Daoy (cell line): ENCODE measurements at regions not wholly inside any gene's neighbourhood (a gene's known extent, or its start where the extent isn't known, plus 50 kb on each side); places are given as distances from the start of the nearest gene placed in this dataset.
"Not testable (repeated sequence)": the region's sequence is repeated elsewhere in the genome, so short reads cannot be mapped to it uniquely, and the experiment has no call there.

ENCODE experiments used
- DNase-seq: peaks from one replicate; pipeline ENCODE4 v3.0.0-alpha.2; 2015; ENCODE audit warnings: low read depth

DNA sequence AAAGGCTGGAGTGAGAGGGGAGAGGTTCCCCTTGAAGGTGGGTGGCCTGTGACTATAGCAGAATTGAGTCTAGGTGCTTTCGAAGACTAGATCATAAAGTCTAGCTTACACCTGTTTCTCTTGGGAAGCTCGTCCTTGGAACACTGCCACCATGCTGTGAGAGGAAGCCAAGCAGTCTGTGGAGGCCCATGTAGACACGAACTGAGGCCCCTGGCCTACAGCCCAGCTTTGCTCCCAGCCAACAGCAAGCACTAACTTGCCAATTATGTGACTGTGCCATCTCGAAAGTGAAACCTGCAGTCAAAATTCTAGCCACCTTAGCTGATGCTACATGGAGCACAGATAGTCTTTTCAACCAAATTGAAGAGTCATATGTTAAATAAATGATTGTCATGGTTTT is 190.5 kb upstream of the NECTIN3 start:
- DNase-seq: peak; percentile 63

DNA sequence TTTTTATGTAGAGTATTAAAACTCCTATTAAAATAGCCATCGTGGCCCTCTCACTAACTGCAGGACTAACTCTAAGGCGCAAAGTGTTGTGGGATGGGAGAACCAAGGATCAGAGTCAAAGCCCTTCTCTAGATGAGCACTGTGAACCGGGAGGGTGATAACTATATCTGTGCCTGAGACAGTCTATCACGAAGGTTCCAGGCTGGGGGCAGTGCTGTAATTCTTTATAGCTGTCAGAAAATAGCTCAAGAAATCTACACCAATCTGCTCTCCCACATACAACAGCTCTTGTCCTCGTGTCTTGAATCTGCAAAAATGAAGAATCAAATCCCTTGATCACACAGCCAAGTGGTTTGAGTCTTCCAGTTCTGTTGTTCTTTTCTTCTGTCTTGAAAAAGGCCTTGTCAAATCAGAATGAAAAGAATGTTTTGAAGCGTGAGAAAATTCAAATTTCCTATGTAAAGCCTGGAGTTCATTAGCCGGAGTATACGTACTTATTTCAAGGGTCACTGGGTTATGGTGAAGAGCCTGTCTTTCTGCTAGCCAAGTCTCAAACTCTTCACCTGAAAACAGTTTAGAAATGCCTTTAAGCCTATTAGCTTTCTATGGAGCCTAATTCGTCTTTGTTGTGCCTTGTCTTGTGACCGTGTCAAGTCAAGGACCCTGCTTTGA is 185.3 kb upstream of the NECTIN3 start:
- DNase-seq: no peak

DNA sequence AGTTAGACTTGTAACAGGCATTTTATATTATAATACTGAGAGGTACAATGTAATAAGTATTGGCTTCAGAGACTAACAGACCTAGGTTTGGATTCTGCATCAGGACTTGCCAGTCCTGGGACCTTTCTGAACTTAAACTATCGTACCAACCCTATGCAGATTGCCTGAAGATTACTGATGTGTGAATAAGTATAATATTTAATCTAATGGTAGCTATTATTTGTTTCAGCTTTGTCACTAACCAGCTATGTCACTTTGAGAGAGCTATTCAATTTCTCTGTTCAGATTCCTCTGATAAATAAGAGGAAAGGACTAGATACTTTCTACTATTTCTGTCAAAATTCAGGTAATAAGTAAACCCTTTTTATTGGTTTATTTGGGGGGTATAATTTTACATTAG is 184.4 kb upstream of the NECTIN3 start:
- DNase-seq: no peak

- not testable (repeated sequence) for DNase-seq
These were observed 182.8 kb upstream of the NECTIN3 start for GRCh38 chr3:110888625-110889375.

DNA sequence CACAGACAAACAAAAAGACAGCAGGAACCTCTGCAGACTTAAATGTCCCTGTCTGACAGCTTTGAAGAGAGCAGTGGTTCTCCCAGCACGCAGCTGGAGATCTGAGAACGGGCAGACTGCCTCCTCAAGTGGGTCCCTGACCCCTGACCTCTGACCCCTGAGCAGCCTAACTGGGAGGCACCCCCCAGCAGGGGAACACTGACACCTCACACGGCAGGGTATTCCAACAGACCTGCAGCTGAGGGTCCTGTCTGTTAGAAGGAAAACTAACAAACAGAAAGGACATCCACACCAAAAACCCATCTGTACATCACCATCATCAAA is 182.3 kb upstream of the NECTIN3 start:
- not testable (repeated sequence) for DNase-seq

GRCh38 chr3:110894574-110894973 is 177.0 kb upstream of the NECTIN3 start:
- DNase-seq: no peak

GRCh38 chr3:110895054-110895453 is 176.6 kb upstream of the NECTIN3 start:
- DNase-seq: no peak

DNA sequence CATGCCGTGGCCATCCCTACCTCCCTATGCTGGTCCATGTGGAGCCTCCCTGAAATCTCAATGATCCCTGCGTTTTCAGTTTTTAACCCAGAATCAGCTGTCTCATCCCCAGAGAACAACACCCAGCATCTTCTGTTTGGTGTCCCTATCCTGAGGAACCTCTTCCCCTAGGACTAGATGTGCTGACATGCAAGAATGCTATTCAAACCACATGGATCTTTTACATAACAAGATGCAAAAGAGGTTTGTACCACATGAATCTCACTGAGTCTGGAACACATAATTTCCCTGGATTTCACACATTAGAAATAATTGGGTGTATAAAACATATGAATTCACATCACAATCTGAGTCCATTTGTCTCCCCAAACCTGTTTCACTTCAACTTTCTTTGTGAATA is 174.6 kb upstream of the NECTIN3 start:
- no peak for DNase-seq

GRCh38 chr3:110900576-110900975 is 171.0 kb upstream of the NECTIN3 start:
- DNase-seq: no peak

GRCh38 chr3:110901536-110901935 is 170.1 kb upstream of the NECTIN3 start:
- DNase-seq: no peak

GRCh38 chr3:110902453-110903085 is 169.0 kb upstream of the NECTIN3 start:
- DNase-seq: no peak

GRCh38 chr3:110903771-110904519 is 167.7 kb upstream of the NECTIN3 start:
- DNase-seq: no peak

DNA sequence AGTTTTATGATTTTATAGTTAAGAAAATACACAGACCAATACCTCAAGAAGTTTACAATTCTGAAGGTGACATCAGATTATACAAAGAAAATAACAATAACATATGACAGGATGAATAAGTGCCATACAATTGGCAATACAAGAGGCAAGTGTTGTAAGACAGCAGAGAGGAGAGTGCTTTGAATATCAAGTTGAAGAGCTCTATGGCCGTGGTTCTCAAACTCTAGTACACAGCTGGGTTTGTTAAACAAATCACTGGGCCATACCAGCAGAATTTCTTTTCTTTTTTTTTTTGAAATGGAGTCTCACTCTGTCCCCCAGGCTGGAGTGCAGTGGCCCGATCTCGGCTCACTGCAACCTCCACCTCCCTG is 167.1 kb upstream of the NECTIN3 start:
- DNase-seq: no peak

DNA sequence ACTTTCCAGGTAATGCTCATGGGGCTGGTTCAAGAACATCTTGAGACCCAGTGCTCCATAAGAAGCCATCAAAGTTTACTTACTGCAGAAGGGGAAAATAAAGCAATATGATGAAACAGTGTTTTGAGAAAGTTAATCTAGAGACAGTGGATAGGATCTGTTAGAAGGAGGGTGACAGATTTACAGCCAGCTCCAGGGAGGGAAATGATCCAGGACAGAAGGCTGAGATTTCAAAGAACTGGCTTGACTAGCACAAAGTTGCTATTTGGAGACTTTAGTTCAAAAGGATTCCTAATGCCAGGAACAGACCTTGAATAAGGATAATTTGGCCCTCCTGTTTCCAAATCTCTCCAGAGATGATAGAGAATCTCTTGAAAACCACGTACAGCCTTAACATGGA is 166.5 kb upstream of the NECTIN3 start:
- no peak for DNase-seq

DNA sequence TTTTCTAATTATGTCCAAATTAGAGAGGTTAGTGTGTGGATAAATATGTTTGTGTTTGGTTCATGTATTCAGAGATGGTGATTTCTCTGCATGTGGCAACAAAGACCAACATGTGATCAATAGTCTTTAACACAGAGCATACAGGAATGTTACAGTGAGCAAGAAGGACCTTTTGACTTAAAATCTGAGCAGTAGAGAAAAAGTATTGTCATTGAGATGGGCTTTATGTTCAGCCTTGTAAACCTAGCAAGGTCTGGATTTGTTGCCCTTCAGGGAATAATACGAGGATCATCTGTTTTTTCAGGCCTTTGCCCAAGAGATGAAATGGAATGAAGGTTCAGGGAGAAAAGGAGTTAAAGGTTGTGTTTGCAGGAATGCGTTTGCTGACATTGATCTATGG is 161.8 kb upstream of the NECTIN3 start:
- no peak for DNase-seq

DNA sequence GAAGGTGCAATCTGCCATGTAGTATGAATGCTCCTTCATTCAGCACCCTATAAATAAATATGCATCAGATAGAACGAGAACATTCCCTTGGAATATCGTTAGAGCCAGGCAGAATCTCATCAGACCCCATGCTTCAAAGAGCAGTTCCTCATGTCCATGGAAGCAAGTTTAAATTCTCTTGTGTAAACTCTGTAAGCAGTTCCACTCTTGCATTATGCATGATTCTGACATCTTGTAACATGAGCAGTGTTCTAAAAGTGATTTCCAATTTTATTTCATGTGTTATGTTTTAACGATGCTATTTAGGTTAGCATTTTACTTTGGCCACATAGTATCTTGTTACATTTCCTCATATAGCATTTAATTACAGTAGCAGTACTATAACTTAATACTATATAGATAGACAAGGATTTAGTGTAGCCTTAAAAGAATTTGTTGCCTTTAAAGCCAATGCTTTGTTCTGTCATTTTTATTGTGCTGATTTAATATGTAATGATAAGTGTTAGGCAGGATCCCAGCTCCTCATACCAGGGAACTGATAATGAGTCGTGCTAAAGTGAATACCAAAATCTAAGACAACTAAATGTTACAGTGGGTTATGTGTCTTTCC is 161.2 kb upstream of the NECTIN3 start:
- no peak for DNase-seq

- no peak for DNase-seq
These were observed 152.7 kb upstream of the NECTIN3 start for GRCh38 chr3:110918963-110919362.

DNA sequence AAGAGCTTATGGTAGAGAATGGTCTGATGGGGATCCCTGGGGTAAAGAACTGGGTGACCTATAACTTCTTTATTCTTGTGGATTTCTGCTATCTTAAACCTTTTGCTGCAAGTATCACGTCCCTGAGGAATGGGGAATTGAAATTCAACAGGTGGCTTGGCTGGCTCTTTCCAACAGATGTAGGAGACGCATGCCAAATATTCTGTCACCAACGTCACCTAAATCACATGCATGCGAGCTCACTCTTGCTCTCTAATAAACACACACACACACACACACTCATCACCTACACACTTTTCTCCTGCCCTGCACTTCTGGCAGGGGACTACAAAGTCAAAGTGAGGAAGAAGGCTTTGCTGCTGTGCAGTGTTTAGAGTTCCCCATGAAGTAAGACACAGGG is 145.8 kb upstream of the NECTIN3 start:
- no peak for DNase-seq

DNA sequence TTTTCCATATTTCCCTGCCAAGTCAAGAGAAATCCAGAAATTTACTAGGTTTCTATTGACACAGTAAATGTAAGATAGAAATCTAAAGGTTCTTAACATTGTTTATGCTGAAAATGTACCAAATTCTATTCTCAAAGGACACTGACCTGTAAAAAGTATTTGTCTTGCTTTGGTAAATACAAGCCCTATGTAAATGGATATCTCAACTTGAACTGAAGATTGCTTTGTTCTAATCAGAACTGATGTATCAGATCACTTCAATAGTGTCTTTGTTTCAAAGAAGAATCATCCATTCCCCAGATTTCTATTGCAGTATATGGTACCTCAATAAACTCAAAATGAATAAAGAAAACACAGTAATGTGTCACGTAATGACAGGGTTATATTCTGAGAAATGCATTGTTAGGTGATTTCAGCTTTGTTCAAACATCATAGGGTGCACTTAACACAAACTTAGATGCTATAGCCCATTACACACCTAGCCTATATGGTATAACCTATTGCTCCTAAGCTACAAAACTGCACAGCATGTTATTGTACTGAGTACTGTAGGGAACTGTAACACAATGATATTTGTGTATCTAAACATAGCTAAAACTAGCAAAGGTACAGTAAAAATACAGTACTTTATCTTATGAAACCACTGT is 143.5 kb upstream of the NECTIN3 start:
- no peak for DNase-seq

GRCh38 chr3:110929816-110930215 is 141.8 kb upstream of the NECTIN3 start:
- DNase-seq: no peak

DNA sequence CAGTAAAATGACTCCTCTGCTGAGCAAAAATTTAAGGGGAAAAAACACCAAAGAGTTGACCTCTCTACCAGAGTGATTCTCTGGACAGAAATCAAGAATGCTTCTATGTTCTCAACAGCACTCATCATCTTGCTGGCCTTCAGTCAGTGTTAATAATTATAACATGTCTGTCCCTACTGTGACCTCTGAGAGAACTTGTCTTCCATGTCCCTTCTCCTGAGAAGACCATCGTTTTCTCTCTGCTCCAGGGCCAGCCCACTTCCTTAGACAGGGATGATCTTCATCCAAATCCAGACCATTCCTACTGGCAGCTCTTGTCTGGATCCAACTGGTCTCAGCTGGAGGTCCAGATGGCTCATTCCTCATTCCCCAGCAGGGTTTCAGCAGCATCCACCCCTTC is 139.0 kb upstream of the NECTIN3 start:
- no peak for DNase-seq
